Ishikawa (cell line): ENCODE measurements at regions not wholly inside any gene's neighbourhood (a gene's known extent, or its start where the extent isn't known, plus 50 kb on each side); places are given as distances from the start of the nearest gene placed in this dataset.

Experiments used
- CEBPB ChIP-seq: IDR thresholded peaks from 2 replicates; pipeline ENCODE4 v1.6.1; 2012
- CREB1 ChIP-seq: IDR thresholded peaks from 2 replicates; pipeline ENCODE4 v1.6.1; 2012; ENCODE audit warnings: low read depth
- EGR1 ChIP-seq: IDR thresholded peaks from 2 replicates; pipeline ENCODE4 v1.6.1; 2012
- EP300 ChIP-seq: IDR thresholded peaks from 2 replicates; pipeline ENCODE4 v1.6.1; 2012; ENCODE audit warnings: borderline replicate concordance
- FOXM1 ChIP-seq: IDR thresholded peaks from 2 replicates; pipeline ENCODE4 v1.6.1; 2012; ENCODE audit warnings: low read depth, borderline replicate concordance
- NFIC ChIP-seq: IDR thresholded peaks from 2 replicates; pipeline ENCODE4 v1.6.1; 2012
- RAD21 ChIP-seq: IDR thresholded peaks from 2 replicates; pipeline ENCODE4 v1.6.1; 2012; ENCODE audit warnings: low read depth
- TAF1 ChIP-seq: IDR thresholded peaks from 2 replicates; pipeline ENCODE4 v1.6.1; 2012; ENCODE audit warnings: low read depth, mild to moderate bottlenecking
- TCF12 ChIP-seq: IDR thresholded peaks from 2 replicates; pipeline ENCODE4 v1.6.1; 2012; ENCODE audit warnings: low read depth
- TEAD4 ChIP-seq: IDR thresholded peaks from 2 replicates; pipeline ENCODE4 v1.6.1; 2012
- YY1 ChIP-seq: IDR thresholded peaks from 2 replicates; pipeline ENCODE4 v1.6.1; 2012; ENCODE audit warnings: low read depth
- ZBTB7A ChIP-seq: IDR thresholded peaks from 2 replicates; pipeline ENCODE4 v1.6.1; 2012; ENCODE audit warnings: low read depth
- TF ChIP-seq, protein P1 (sequence below): IDR thresholded peaks from 2 replicates; pipeline ENCODE4 v1.6.1; 2012
- TF ChIP-seq, protein P2 (sequence below): IDR thresholded peaks from 2 replicates; pipeline ENCODE4 v1.6.1; 2012
- TF ChIP-seq, protein P3 (sequence below): IDR thresholded peaks from 2 replicates; pipeline ENCODE4 v1.6.1; 2012; ENCODE audit warnings: low read depth, mild to moderate bottlenecking

DNA sequence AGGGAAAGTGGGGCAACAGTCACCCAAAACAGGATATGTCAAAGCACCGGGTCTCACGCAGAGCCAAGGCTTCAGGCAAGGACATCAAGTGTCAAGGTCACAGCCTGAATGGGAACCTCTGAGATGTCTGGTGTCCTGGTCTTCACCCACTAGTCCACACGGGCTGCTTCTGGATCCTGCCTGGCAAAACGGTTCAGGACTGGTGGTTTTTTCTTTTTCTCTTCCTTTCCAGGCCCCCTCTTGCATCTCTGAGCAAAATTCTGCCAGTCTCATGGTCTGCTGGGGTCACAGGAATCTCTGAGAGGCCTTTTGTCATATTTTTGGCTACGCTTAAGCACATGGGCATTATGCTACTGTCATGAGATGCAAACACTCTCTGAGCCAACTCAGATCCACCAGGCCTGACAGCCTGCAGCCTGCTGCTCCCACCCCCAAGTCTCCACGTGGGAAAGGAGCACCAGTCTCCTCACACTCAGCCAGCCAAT is 518.2 kb upstream of the ZEB2 start:
- no peak for TF ChIP-seq CEBPB
- no peak for TF ChIP-seq FOXM1
- no peak for TF ChIP-seq TEAD4
- no peak for TF ChIP-seq NFIC
- TF ChIP-seq TAF1: no peak
- no peak for TF ChIP-seq YY1
- TF ChIP-seq EGR1: no peak
- no peak for TF ChIP-seq EP300
- TF ChIP-seq ZBTB7A: no peak
- TF ChIP-seq, protein P1, sequence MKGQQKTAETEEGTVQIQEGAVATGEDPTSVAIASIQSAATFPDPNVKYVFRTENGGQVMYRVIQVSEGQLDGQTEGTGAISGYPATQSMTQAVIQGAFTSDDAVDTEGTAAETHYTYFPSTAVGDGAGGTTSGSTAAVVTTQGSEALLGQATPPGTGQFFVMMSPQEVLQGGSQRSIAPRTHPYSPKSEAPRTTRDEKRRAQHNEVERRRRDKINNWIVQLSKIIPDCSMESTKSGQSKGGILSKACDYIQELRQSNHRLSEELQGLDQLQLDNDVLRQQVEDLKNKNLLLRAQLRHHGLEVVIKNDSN: no peak
- TF ChIP-seq CREB1: no peak
- TF ChIP-seq, protein P2, sequence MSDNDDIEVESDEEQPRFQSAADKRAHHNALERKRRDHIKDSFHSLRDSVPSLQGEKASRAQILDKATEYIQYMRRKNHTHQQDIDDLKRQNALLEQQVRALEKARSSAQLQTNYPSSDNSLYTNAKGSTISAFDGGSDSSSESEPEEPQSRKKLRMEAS: no peak
- TF ChIP-seq, protein P3, sequence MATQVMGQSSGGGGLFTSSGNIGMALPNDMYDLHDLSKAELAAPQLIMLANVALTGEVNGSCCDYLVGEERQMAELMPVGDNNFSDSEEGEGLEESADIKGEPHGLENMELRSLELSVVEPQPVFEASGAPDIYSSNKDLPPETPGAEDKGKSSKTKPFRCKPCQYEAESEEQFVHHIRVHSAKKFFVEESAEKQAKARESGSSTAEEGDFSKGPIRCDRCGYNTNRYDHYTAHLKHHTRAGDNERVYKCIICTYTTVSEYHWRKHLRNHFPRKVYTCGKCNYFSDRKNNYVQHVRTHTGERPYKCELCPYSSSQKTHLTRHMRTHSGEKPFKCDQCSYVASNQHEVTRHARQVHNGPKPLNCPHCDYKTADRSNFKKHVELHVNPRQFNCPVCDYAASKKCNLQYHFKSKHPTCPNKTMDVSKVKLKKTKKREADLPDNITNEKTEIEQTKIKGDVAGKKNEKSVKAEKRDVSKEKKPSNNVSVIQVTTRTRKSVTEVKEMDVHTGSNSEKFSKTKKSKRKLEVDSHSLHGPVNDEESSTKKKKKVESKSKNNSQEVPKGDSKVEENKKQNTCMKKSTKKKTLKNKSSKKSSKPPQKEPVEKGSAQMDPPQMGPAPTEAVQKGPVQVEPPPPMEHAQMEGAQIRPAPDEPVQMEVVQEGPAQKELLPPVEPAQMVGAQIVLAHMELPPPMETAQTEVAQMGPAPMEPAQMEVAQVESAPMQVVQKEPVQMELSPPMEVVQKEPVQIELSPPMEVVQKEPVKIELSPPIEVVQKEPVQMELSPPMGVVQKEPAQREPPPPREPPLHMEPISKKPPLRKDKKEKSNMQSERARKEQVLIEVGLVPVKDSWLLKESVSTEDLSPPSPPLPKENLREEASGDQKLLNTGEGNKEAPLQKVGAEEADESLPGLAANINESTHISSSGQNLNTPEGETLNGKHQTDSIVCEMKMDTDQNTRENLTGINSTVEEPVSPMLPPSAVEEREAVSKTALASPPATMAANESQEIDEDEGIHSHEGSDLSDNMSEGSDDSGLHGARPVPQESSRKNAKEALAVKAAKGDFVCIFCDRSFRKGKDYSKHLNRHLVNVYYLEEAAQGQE: no peak
- no peak for TF ChIP-seq RAD21

DNA sequence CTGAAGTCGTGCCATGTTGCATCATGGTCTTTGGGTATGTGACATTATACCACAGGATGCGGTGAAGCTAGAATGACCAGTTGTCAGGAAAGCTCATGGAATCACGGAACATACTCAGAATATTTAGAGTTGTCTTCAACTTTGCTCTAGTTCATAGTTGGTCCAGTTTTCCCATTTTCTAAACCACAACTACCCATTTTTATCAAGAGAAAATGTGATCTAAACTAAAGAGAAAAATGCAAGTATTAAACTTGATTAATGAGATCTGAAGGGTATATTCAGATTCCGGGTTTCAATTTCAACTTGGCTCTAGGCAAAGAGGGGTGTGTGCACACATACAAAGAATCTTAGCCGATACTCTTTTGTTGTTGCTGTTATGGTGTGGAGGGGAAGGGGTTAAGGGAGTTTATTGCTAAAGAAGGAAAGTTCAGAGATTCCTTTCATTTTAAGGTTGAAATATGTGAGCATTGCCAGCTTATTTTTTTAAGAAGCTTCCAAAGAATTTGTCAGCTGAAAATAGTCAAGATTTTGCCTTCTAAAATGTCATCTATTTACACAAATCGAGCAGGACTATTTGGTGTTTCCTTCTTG is 516.6 kb upstream of the ZEB2 start:
- no peak for TF ChIP-seq TCF12
- TF ChIP-seq RAD21: no peak
- no peak for TF ChIP-seq EGR1
- TF ChIP-seq ZBTB7A: no peak
- no peak for TF ChIP-seq NFIC
- no peak for TF ChIP-seq TEAD4
- no peak for TF ChIP-seq YY1
- TF ChIP-seq, protein P2: no peak
- TF ChIP-seq TAF1: no peak
- TF ChIP-seq CREB1: no peak
- TF ChIP-seq, protein P1: no peak
- no peak for TF ChIP-seq CEBPB
- TF ChIP-seq, protein P3: no peak

DNA sequence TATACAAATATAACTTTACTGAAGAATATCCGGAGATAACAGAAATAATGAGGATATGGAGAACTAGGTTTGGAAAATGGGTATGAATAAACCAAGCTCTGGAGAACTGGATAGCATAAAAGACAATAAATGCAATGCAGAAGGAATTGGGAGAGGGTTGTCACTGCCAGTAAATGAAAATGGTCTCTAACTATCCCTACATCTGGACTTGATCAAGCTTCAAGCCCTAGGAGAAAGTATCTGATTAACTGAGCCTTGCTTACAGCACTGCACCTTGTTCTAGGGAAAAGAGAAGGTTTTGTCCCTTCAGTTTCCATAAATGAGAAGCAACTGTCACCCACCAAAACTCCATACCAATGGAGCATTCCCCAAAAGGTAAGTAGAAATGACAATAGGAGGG is 514.6 kb upstream of the ZEB2 start:
- TF ChIP-seq ZBTB7A: no peak
- no peak for TF ChIP-seq TEAD4

DNA sequence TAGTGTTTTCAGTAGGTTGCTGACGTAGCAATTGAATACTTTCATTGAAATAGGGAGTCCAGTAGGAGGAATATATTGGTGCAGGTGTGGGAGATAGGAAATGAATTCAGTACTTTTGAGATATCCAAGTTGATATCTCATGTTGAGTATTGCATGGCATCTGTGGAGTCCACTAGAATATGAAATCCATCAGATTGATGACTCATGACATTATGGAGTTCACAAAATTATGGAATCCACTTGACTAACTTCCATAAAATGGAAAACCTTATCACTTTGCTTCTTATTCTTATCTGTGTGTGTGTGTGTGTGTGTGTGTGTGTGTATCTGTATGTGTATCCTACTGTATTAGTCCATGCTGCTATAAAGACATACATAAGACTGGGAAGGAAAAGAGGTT is 513.5 kb upstream of the ZEB2 start:
- TF ChIP-seq TCF12 (no peak), ZBTB7A (no peak), NFIC (no peak), FOXM1 (no peak), EGR1 (no peak), EP300 (no peak), CREB1 (no peak)
- TF ChIP-seq, protein P1: no peak
- TF ChIP-seq, protein P3: no peak
